K562 (cell line): ENCODE measurements at regions not wholly inside any gene's neighbourhood (a gene's known extent, or its start where the extent isn't known, plus 50 kb on each side); places are given as distances from the start of the nearest gene placed in this dataset.

Experiments used
- ATAC-seq: fragments of 200-7000 bp; cut with Tn5 transposase; 3 replicates; pipeline ENCODE4 v1.9.1; 2020; ENCODE audit warnings: moderate library complexity
- BruUV-seq: library from RNA; stranded (reverse); fragments of 400-500 nt; replicated peaks from 2 replicates; lab custom pipeline; 2021; lab: Mats Ljungman, UMichigan
- CTCF ChIA-PET: fragments of 300-600 bp; formaldehyde crosslinking; extraction: SDS; loops from one replicate; lab custom pipeline; 2021; ENCODE audit warnings: low intra/inter-chr PET ratio; lab: Yijun Ruan, JAX
- POLR2A ChIA-PET: fragments of 300-600, 350-650 bp; sonication (Branson Sonifier 250); formaldehyde crosslinking; extraction: SDS; loops from one replicate; lab custom pipeline; 2021; ENCODE audit warnings: antibody characterized with exemption, inconsistent platforms; lab: Yijun Ruan, JAX
- DNase-seq, 4 experiments: peaks; one replicate each; pipeline versions ENCODE4 v3.0.0 to v3.0.0-alpha.2; 2011 to 2018; ENCODE audit warnings: low spot score in 3 of 4, mixed read lengths in 3 of 4; ENCODE audit errors: extremely low read depth in 1 of 4
- FAIRE-seq: peaks from 2 replicates; lab custom pipeline; 2011; peaks lifted over from hg19 to GRCh38; lab: Jason Lieb, UNC
- H2AFZ ChIP-seq: 2 replicates; pipeline ENCODE4 v1.6.0; 2011; ENCODE audit warnings: low read depth, low read length, control low read depth, inconsistent platforms
- H3K27ac ChIP-seq: fragments of 200-600 bp; 3 replicates; pipeline ENCODE4 v1.8.0; 2011; ENCODE audit warnings: low read depth, mild to moderate bottlenecking, control low read depth, inconsistent platforms, low read length, moderate library complexity, mixed read lengths; ENCODE audit errors: extremely low read depth
- H3K27me3 ChIP-seq, 2 experiments: fragments of 300-600 bp in 1 of 2; 2 replicates in 1 of 2; 3 replicates in 1 of 2; pipeline versions ENCODE4 v1.6.0 to v1.8.0; 2011; ENCODE audit warnings: inconsistent platforms in 2 of 2, low read length in 2 of 2, mild to moderate bottlenecking in 1 of 2, mixed read lengths in 1 of 2, moderate library complexity in 1 of 2; ENCODE audit not compliant: control insufficient read depth in 2 of 2, insufficient read depth in 2 of 2
- H3K36me3 ChIP-seq: fragments of 300-600 bp; 3 replicates; pipeline ENCODE4 v1.8.0; 2011; ENCODE audit warnings: mild to moderate bottlenecking, low read length, inconsistent platforms; ENCODE audit not compliant: control insufficient read depth, insufficient read depth
- H3K4me1 ChIP-seq, 2 experiments: fragments of 200-600 bp in 1 of 2; replicated peaks in 1 of 2; 2 replicates in 1 of 2; 3 replicates in 1 of 2; pipeline versions ENCODE4 v1.5.1 to v1.8.0; 2011; ENCODE audit warnings: inconsistent platforms in 2 of 2, low read length in 2 of 2, mild to moderate bottlenecking in 1 of 2, mixed read lengths in 1 of 2, moderate library complexity in 1 of 2; ENCODE audit not compliant: control insufficient read depth in 2 of 2, insufficient read depth in 2 of 2
- H3K4me2 ChIP-seq: 2 replicates; pipeline ENCODE4 v1.6.1; 2011; ENCODE audit warnings: low read length, control low read depth, inconsistent platforms, mixed read lengths; ENCODE audit not compliant: insufficient read depth
- H3K4me3 ChIP-seq: fragments of 200-600 bp; sonication (generic), shearing (Covaris generic); 2 replicates; pipeline ENCODE4 v1.5.1; 2016; ENCODE audit warnings: control low read depth, inconsistent platforms
- H3K79me2 ChIP-seq: fragments of 200-600 bp; 3 replicates; pipeline ENCODE4 v1.8.0; 2011; ENCODE audit warnings: low read length, inconsistent platforms; ENCODE audit not compliant: control insufficient read depth, insufficient read depth
- H3K9ac ChIP-seq, 2 experiments: 2 replicates each; pipeline versions ENCODE4 v1.6.0 to v1.6.1; 2011; ENCODE audit warnings: low read depth in 2 of 2, low read length in 2 of 2, control low read depth in 1 of 2, inconsistent platforms in 1 of 2, mild to moderate bottlenecking in 1 of 2, mixed read lengths in 1 of 2; ENCODE audit not compliant: insufficient read depth in 1 of 2
- H3K9me1 ChIP-seq: one replicate; pipeline ENCODE4 v1.6.0; 2011; ENCODE audit warnings: inconsistent platforms, mild to moderate bottlenecking, low read length, moderate library complexity; ENCODE audit not compliant: control insufficient read depth, insufficient read depth
- H3K9me3 ChIP-seq: replicated peaks from 2 replicates; pipeline ENCODE4 v1.5.1; 2011; ENCODE audit warnings: low read depth, low read length, inconsistent platforms; ENCODE audit not compliant: control insufficient read depth, insufficient read depth
- H4K20me1 ChIP-seq: replicated peaks from 2 replicates; pipeline ENCODE4 v1.6.1; 2011; ENCODE audit warnings: low read length, inconsistent platforms, mixed read lengths; ENCODE audit not compliant: control insufficient read depth, insufficient read depth
- HNRNPUL1 ChIP-seq: fragments of 200-400 bp; formaldehyde crosslinking; IDR thresholded peaks from 2 replicates; pipeline ENCODE4 v1.6.1; 2017; ENCODE audit warnings: low read length
- MEIS2 ChIP-seq: fragments of 450-650 bp; IDR thresholded peaks from 2 replicates; pipeline ENCODE4 v1.6.1; 2014; ENCODE audit warnings: mild to moderate bottlenecking; ENCODE audit not compliant: partially characterized antibody
- MTA1 ChIP-seq: fragments of 450-650 bp; IDR thresholded peaks from 2 replicates; pipeline ENCODE4 v1.6.1; 2017; ENCODE audit warnings: borderline replicate concordance
- MTA3 ChIP-seq: fragments of 450-650 bp; formaldehyde crosslinking; IDR thresholded peaks from 2 replicates; pipeline ENCODE4 v1.6.1; 2017; ENCODE audit warnings: mild to moderate bottlenecking, borderline replicate concordance
- PHF21A ChIP-seq: fragments of 450-650 bp; IDR thresholded peaks from 2 replicates; pipeline ENCODE4 v1.6.1; 2017; ENCODE audit warnings: low read depth, borderline replicate concordance
- ZNF764 ChIP-seq: fragments of 250-450 bp; sonication (Bioruptor Pico); IDR thresholded peaks from 2 replicates; pipeline ENCODE4 v1.4.0; 2020; ENCODE audit warnings: low read depth, mild to moderate bottlenecking, moderate library complexity
- WGBS: fragments of 100-300 bp; shearing (Covaris generic); methylation state at CpG from one replicate; pipeline ENCODE4 v1.1.6; 2016; ENCODE audit warnings: low coverage, mixed read lengths; ENCODE audit not compliant: insufficient coverage; ENCODE audit errors: missing lambda C conversion rate; 5-methylcytosine and 5-hydroxymethylcytosine counted together
- in situ Hi-C: fragments of 300-500 bp; cut with MboI; formaldehyde crosslinking; loops from 4 replicates; pipeline ENCODE4 v1.15.0; 2018; ENCODE audit warnings: inconsistent platforms, mixed read lengths
- intact Hi-C: fragments of 100-400 bp; cut with micrococcal nuclease; formaldehyde crosslinking; loops from 2 replicates; pipeline ENCODE4 v1.14.2; 2022
- TF ChIP-seq, protein P1 (sequence below): fragments of 200-800 bp; sonication (Bioruptor generic); IDR thresholded peaks from 2 replicates; pipeline ENCODE4 v1.6.1; 2017; ENCODE audit warnings: missing genetic modification characterization, missing compliant biosample characterization
- TF ChIP-seq, protein P2 (sequence below): fragments of 450-650 bp; IDR thresholded peaks from 2 replicates; pipeline ENCODE4 v1.6.1; 2017; ENCODE audit warnings: antibody characterized with exemption

DNA sequence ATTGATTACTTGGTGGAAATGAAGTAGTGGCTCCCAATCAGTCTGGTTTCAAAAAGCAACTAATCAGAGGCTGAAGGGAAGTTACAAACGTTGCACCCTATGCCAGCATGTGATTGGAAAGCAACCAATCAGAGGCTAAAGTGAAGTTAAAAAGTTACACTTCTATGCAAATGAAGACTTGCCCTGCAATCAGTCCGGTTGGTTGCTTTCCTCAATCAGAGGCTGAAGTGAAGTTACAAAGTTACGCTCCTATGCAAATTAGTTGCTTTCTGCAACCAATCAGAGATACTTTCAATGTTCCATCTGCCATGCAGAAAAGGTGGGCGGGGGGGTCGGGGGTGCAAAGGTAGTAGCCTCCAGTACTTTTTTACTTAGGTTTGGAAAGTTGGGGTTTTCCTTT, 1077.1 kb downstream of the TYW1 start:
- ChIA-PET POLR2A (no interaction called here), CTCF (no interaction called here)
- Histone ChIP-seq H3K9me3 (no peaks in the 10 kb centered on the region), H4K20me1 (no peaks in the 10 kb centered on the region), H3K9ac (no peak overlapping the region), H3K27me3 (no peaks in the 10 kb centered on the region; a peak in 1 of 5 replicates), H3K36me3 (no peaks in the 10 kb centered on the region), H3K4me1 (no peaks in the 10 kb centered on the region), H2AFZ (no peak overlapping the region), H3K79me2 (no peaks in the 10 kb centered on the region), H3K27ac (no peak overlapping the region), H3K4me2 (no peak overlapping the region), H3K4me3 (no peak overlapping the region), H3K9me1 (no peaks in the 10 kb centered on the region)
- WGBS: 0% methylated on average over 5 of the region's 5 CpGs
- no TSS peak for BruUV-seq
- no peak for TF ChIP-seq MTA1
- TF ChIP-seq MTA3: no peak
- no peak for TF ChIP-seq MEIS2
- TF ChIP-seq, protein P1, sequence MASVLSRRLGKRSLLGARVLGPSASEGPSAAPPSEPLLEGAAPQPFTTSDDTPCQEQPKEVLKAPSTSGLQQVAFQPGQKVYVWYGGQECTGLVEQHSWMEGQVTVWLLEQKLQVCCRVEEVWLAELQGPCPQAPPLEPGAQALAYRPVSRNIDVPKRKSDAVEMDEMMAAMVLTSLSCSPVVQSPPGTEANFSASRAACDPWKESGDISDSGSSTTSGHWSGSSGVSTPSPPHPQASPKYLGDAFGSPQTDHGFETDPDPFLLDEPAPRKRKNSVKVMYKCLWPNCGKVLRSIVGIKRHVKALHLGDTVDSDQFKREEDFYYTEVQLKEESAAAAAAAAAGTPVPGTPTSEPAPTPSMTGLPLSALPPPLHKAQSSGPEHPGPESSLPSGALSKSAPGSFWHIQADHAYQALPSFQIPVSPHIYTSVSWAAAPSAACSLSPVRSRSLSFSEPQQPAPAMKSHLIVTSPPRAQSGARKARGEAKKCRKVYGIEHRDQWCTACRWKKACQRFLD (CRISPR knock-in tag): no peak
- no peak for TF ChIP-seq HNRNPUL1
- TF ChIP-seq, protein P2, sequence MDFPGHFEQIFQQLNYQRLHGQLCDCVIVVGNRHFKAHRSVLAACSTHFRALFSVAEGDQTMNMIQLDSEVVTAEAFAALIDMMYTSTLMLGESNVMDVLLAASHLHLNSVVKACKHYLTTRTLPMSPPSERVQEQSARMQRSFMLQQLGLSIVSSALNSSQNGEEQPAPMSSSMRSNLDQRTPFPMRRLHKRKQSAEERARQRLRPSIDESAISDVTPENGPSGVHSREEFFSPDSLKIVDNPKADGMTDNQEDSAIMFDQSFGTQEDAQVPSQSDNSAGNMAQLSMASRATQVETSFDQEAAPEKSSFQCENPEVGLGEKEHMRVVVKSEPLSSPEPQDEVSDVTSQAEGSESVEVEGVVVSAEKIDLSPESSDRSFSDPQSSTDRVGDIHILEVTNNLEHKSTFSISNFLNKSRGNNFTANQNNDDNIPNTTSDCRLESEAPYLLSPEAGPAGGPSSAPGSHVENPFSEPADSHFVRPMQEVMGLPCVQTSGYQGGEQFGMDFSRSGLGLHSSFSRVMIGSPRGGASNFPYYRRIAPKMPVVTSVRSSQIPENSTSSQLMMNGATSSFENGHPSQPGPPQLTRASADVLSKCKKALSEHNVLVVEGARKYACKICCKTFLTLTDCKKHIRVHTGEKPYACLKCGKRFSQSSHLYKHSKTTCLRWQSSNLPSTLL: no peak
- TF ChIP-seq PHF21A: no peak
- TF ChIP-seq ZNF764: no peak
- FAIRE-seq (no peak), DNase-seq (no peak), ATAC-seq (no peak)
- intact Hi-C loops: no loop called here
- in situ Hi-C loops: no loop called here
